HG03095 (cell line): ENCODE measurements at regions not wholly inside any gene's neighbourhood (a gene's known extent, or its start where the extent isn't known, plus 50 kb on each side); places are given as distances from the start of the nearest gene placed in this dataset.
A peak's percentile ranks its signal among the peaks of the same experiment; 100 is the strongest.

Experiments used
- ATAC-seq: cut with Tn5 transposase; IDR thresholded peaks from one replicate; pipeline ENCODE4 v1.9.1; 2021; ENCODE audit warnings: moderate library complexity; ENCODE audit not compliant: unreplicated experiment

- no peak for ATAC-seq
These were observed 241.6 kb upstream of the SOX5 start for GRCh38 chr12:24191117-24191516.

GRCh38 chr12:24185782-24186181, 236.3 kb upstream of the SOX5 start:
- no peak for ATAC-seq

DNA sequence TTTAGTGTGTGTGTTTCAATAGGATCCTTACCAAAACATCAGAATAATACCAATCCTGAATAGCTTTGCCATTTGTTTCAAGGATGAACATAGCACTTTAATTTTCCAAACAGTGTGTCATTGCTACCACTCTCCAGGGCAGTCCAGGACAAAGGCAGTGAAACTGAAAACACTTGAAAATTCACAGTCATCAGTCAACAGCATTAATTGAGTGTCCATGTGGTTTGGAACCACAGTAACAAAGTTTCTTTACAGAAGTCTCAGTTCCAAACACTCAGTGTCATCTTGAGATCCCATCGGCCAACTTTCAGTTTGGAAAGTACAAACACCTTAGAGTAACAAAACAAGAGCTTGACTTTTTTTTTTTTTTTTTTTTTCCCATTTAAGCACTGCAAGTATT, 228.4 kb upstream of the SOX5 start:
- peak; percentile 77 for ATAC-seq

- no peak for ATAC-seq
These were observed 226.5 kb upstream of the SOX5 start for GRCh38 chr12:24175929-24176328.

DNA sequence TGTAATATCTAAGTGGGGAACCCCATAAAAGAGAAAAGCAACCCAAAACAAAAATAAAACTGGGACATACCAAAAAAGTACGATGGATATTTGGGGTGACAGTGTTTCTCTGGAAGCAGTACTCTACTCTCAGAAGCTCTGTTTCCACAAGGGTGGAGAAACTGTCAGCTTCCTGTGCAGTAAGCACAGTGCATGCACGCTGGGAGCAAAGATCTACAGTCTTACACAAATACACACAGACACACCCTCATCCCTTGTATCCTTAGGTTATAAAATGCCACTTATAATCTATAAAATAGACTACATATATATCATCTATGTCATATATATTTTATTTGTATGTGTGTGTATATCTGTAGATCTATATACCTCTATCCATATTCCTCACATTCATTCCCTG, 225.8 kb upstream of the SOX5 start:
- ATAC-seq, result no peak

DNA sequence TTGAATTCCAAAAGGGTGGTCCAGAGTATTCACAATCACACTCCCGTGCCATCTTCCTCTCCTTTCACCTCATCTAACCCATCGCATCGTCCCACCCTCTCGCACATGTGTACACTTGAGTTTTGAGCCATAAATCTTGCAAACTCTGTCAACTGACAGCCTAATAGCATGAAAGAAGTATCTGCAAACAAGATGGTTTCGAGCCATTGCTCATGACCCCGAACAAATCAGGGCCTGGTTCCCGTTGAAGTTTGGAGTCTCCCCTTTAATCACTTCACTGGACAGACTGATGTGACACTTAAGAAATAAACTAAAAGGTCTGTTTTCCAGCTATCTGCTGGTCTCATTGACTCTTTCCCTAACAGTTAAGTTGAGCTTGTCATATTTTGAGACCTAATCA, 223.6 kb upstream of the SOX5 start:
- no peak for ATAC-seq

- ATAC-seq, result no peak
These were observed 223.2 kb upstream of the SOX5 start for GRCh38 chr12:24172773-24173066.

- ATAC-seq, result peak; percentile 85
These were observed 222.7 kb upstream of the SOX5 start for GRCh38 chr12:24172031-24172772.

DNA sequence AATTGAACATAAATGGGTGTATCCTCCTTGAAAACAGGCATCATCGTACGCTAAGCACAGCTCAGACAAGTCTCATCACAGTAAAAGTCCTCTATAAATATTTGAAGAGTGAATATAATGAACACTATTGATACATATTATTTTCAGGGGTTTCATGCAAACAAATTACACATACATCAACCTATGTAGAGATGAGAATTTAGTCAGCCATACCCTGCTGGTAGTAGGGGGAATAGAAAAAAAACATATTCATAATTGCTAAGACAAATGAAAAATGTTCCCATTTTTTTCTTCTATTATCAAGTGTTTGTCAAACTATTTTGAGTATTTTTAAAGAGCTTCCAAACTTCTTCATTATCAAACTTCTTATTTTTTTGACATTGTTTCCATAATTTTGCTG, 205.6 kb upstream of the SOX5 start:
- no peak for ATAC-seq

DNA sequence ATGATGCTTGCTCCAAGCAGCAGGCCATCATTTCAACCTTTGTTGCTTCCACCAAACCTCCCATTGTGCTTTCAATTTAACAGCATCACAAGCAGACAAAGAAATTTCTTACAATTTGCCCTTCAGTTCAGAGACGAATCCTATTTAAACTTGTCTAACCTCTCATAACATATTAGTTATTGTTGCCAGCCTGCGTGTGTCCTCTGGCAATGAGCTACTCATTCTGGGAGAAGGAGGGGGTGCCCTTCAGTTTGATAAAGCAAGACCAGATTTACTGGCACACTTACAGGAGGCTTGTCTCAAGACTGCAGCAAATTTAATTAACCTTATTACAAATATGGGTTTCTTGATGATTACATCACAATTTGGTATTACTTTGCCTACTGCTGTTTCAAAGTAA, 203.6 kb upstream of the SOX5 start:
- no peak for ATAC-seq

- no peak for ATAC-seq
These were observed 202.8 kb upstream of the SOX5 start for GRCh38 chr12:24152270-24152669.

DNA sequence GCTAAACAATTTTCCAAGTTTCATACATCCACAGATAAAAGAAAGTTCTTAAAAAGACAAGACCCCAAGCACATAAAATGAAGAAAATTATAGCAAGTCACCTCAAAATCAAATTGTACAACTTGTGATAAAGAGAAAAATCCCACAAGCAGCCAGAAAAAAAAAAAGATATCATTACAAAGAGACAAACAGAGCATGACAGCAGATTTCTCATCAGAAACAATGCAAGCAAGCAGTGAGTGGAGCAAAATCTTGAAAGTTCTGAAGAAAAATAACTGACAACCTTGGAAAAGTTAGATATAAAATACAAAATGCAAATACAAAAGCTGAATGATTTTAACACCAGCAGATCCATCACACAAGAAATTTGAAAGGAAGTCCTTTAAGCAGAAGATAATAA, 194.5 kb upstream of the SOX5 start:
- no peak for ATAC-seq

DNA sequence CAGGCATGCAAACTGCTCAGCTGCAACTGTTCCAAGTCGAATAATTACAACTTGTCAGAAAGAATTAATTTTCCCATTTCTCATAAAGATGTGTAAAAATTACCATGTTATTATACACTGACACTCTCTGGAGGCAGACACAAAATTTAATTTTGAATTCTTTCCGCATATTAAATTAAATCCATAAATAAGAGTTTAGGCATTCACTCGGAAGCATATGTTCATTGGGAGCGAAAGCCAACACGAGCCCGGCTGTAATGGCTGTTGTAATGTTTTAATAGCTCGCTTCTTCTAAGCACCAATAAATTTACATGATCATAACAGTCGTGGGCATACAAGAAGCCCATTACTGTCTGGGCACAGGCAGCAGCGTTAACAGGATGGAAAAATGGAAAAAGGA, 189.6 kb upstream of the SOX5 start:
- no peak for ATAC-seq

DNA sequence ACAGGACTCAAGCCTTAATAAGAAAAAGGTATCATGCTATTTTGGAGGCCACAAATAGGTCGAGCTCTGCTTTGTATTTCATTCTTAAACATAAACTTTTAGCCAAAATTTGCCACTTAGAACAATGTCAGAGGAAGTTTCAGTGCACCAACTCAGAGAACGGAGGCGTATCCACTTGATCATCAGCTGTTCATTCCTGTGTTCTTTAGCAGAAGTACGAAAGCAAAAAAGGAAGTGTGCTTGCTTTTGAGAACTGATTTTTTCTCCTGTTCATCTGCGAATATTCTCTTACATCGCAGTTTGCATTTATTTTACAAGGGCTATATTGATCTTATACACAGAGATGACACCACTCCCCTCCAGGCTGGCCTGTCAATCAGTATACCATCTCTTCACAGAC, 188.6 kb upstream of the SOX5 start:
- ATAC-seq, result no peak

- ATAC-seq, result no peak
These were observed 185.8 kb upstream of the SOX5 start for GRCh38 chr12:24135158-24135850.

- ATAC-seq, result no peak
These were observed 184.6 kb upstream of the SOX5 start for GRCh38 chr12:24134092-24134491.

DNA sequence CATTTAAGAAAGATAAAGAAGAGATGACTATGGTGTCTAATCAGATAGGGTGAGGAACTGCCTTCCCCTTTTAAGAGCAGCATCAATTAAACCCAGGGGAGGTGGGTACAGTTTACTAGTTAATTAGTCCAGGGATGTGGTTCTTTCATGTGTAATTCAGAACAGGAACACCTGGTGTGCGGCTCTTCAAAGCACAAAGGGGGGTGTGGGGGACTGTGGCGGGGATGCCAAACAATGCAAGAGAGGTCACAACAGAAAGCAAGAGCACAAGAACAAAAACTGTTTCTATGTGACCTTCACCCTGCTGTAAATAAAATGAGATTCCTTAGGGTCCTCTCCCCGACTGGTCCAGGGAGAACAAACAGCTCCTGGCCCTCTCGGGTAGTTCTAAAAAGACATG, 183.9 kb upstream of the SOX5 start:
- ATAC-seq, result no peak

GRCh38 chr12:24127919-24128721, 178.7 kb upstream of the SOX5 start:
- peak; percentile 96 for ATAC-seq

GRCh38 chr12:24125280-24125679, 175.8 kb upstream of the SOX5 start:
- ATAC-seq, result no peak

- no peak for ATAC-seq
These were observed 172.4 kb upstream of the SOX5 start for GRCh38 chr12:24121911-24122310.

DNA sequence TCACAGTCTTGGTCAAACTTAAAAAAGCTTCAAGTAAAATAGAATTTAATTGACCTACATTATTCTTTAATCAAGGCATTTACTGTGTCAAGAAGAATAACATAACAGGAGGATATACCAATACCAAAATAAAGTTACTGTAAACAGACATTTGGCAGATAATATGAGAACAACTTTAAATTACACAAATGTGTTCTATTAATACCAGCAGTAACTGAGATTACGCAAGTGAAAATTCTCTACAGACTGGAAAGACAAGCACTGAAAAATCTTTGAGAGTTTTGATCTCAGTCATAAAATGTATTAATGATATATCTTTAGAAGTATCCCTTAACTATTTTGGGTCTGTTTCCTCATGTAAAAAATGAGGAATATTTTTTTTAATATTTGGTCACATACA, 169.2 kb upstream of the SOX5 start:
- no peak for ATAC-seq

DNA sequence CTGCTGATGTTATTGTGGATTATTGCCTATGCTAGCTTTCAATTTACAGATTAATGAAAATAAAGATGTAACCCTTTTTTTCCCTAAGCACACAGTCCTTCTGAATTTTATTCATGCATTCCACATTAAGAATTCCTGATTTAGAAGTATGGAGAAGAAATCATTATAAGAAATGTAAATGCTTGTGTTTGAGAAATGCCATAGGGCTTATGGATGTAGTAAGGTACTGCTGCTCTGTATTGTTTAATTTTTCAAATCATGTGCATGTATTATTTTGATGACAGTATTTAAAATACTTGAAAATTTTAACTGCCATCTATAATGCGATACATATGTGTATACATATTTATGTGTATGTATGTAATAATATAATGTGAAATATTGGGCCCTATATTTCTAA, 167.1 kb upstream of the SOX5 start:
- ATAC-seq, result no peak
